ENCODE measurements at regions not wholly inside any gene's neighbourhood (a gene's known extent, or its start where the extent isn't known, plus 50 kb on each side); places are given as distances from the start of the nearest gene placed in this dataset.

GRCh38 chr12:90262251-90262650 lies 553.6 kb upstream of the ATP2B1 start:
- TF ChIP-seq CTCF (IDR thresholded peaks at IDR 0.05; ENCODE audit: insufficient read depth, low read length, poor library complexity, severe bottlenecking): no peak
- TF ChIP-seq EZH2phosphoT487 (conservative IDR thresholded peaks at IDR 0.05; ENCODE audit: low read length): no peak
